GM10248 (cell line): ENCODE measurements at regions not wholly inside any gene's neighbourhood (a gene's known extent, or its start where the extent isn't known, plus 50 kb on each side); places are given as distances from the start of the nearest gene placed in this dataset.

Source experiments
- CTCF ChIA-PET: fragments of 300-600 bp; sonication (Branson Sonifier 250); formaldehyde crosslinking; extraction: SDS; loops from one replicate; lab custom pipeline; 2021; ENCODE audit warnings: antibody characterized with exemption; lab: Yijun Ruan, JAX
- POLR2A ChIA-PET: fragments of 350-650 bp; sonication (Branson Sonifier 250); formaldehyde crosslinking; extraction: SDS; loops from one replicate; lab custom pipeline; 2020; ENCODE audit warnings: antibody characterized with exemption; lab: Yijun Ruan, JAX
- DNase-seq: peaks from one replicate; pipeline ENCODE4 v3.0.0; 2012; ENCODE audit errors: extremely low spot score
- TF ChIP-seq, protein P1 (sequence below): IDR thresholded peaks from 2 replicates; pipeline ENCODE4 v1.5.1; 2012; ENCODE audit warnings: mild to moderate bottlenecking, low read depth; ENCODE audit errors: extremely low read depth, missing control alignments, control extremely low read depth

DNA sequence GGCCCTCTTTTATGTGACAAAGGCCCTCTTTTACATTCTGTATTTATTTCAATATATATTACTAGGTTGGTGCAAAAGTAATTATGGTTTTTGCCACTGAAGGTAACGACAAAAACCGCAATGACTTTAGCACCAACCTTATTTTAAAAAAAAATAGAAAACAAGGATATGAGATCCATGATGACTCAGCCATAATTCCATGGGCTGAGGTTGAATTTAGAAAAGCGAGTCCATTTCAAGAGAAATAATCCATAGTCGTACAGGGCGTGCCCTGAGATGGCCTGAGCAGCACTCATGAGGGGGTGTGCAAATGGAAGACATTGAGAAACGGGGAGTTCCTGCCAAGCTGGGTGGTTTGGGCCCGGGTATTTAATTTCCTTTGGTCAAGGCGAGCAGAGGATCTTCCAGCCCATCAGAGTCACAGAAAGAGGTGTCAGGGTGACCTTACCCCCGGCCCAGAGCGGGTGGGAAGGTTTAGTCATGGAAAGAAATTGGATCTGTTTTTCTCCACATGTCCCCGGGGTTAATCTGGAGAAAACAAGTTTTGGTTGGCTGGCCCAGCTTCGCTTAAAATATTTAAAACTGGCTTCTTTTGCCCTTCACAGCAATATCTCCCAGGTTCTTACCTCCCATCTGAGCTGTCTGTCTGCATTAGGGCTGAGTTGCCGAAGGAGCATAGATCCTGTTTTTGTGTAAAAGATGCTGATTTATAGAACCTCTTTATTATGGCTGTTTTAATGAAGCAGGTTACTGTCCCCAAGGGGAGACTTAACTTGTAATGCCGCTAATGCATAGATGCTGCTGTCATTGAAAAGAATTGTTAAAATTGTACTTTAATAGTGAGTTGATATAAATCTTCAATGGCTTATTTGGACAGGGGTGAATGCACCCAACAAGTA lies 255.6 kb downstream of the PREX1 start:
- DNase-seq, result no peak
- CTCF ChIA-PET, result interaction anchor here (2.2 kb wide), 1 partner anchor 20 kb away, joined by 6 read pairs; no protein-coding TSS in a partner anchor
- TF ChIP-seq, protein P1, sequence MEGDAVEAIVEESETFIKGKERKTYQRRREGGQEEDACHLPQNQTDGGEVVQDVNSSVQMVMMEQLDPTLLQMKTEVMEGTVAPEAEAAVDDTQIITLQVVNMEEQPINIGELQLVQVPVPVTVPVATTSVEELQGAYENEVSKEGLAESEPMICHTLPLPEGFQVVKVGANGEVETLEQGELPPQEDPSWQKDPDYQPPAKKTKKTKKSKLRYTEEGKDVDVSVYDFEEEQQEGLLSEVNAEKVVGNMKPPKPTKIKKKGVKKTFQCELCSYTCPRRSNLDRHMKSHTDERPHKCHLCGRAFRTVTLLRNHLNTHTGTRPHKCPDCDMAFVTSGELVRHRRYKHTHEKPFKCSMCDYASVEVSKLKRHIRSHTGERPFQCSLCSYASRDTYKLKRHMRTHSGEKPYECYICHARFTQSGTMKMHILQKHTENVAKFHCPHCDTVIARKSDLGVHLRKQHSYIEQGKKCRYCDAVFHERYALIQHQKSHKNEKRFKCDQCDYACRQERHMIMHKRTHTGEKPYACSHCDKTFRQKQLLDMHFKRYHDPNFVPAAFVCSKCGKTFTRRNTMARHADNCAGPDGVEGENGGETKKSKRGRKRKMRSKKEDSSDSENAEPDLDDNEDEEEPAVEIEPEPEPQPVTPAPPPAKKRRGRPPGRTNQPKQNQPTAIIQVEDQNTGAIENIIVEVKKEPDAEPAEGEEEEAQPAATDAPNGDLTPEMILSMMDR, result no peak
- POLR2A ChIA-PET, result no interaction called here

DNA sequence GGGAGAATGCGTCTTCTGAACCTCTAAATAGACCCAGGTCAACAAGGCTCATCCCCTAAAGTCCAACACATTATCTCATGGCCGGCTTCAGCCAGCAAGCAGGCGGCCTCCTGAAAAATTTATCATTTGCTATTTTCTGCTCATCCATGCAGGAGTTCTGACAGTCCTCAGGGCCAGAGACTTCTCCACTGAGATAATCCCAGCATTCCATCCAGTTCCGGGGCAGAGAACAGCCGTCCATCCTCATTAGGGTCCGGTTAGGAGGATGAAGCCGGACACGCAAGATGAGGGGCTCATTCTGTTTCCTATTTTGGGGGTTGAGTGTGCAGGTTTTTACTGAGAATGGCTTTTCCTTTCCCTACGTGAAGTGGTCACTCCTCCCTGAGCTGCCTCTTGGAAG lies 258.1 kb downstream of the PREX1 start:
- POLR2A ChIA-PET, result no interaction called here
- CTCF ChIA-PET, result interaction anchor here (1.1 to 1.4 kb wide), 2 partner anchors 22 to 51 kb away, joined by 4 to 5 read pairs; no protein-coding TSS in a partner anchor
- no peak for DNase-seq
- TF ChIP-seq, protein P1, result no peak

DNA sequence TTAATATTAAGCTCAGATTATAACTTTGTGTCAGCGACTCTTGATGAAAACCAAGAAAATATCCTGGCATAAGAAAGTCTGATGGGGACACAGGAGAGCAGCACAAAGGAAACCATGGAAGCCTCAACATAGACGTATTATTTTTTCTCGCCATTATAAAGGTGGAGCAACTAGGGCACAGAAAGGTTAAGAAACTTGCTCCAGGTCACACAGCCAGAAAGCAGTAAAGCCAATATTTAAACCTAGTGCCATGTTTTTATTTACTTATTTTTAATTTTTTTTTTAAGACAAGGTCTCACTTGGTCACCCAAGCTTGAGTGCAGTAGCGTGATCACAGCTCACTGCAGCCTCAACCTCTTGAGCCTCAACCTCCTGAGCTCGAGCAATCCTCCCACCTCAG lies 259.3 kb downstream of the PREX1 start:
- TF ChIP-seq, protein P1, result no peak
- ChIA-PET CTCF (interaction anchor here (1.1 kb wide), 1 partner anchor 52 kb away, joined by 4 read pairs; no protein-coding TSS in a partner anchor), POLR2A (no interaction called here)
- no peak for DNase-seq

DNA sequence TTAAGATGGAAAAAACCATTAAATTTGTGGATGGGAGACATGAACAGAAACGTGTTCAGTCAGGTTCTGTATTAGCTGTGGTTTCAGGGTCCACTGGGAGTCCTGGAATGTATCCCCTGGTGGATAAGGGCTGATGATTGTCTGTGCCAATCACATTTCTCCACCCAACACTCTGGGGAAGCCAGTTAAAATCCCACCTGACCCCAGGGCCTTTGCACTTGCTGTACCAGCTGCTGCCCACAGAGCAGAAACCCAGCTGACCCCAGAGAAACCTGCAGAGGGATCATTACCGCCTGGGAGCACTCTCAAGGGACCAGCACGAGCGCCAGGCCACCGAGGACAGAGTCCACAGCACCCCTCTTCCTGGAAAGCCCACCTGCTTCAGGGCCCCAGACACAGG lies 260.7 kb downstream of the PREX1 start:
- no peak for DNase-seq
- TF ChIP-seq, protein P1, result no peak
- POLR2A ChIA-PET, result no interaction called here
- CTCF ChIA-PET, result no interaction called here

DNA sequence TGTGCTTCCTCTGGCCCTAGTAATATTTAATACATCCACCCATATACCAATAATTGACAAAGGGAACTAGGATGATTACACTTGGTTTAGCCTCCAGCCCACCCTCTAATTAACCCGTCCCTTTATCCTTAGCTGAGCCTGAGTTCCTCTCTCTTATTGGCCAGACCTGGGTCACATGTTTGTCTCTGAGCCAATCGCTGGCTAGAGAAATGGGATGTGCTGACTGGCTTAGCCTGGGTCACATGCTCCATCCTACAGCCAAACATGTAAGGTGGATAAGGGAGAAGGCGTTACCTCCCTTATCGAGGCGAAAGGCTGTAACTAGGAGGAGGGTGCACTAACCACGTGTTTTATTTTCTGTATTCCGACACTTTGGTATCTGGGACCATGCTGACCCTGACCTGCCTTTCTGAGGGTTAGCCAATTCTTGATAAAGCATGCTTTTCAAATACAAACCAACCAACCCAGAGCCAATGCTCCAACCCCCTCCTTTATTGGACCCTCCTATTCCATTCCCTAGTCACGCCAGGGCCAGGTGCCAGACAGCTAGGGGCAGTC lies 262.7 kb downstream of the PREX1 start:
- no peak for DNase-seq
- TF ChIP-seq, protein P1, result no peak
- ChIA-PET POLR2A (no interaction called here), CTCF (no interaction called here)

DNA sequence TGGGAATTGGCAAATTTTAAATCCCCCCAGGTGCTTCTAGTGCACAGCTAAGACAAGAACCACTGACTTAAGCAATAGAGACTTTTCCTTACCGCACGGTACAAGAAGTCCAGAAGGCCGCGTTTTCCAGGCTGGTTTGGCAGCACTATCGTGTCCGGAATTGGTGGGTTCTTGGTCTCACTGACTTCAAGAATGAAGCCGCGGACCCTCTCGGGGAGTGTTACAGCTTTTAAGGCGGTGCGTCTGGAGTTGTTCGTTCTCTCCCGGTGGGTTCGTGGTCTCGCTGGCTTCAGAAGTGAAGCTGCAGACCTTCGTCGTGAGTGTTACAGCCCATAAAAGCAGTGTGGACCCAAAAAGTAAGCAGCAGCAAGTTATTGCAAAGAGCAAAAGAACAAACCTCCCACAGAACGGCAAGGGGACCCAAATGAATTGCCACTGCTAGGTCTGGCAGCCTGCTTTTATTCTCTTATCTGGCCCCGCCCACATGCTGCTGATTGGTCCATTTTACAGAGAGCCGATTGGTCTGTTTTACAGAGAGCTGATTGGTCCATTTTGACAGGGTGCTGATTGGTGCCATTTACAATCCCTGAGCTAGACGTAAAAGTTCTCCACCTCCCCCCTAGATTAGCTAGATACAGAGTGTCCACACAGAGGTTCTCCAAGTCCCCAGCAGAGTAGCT lies 264.5 kb downstream of the PREX1 start:
- CTCF ChIA-PET, result interaction anchor here (1.1 to 1.5 kb wide), 4 partner anchors 8 to 83 kb away, joined by 3 read pairs; no protein-coding TSS in a partner anchor
- TF ChIP-seq, protein P1, result no peak
- POLR2A ChIA-PET, result no interaction called here
- no peak for DNase-seq
